ENCODE measurements at regions not wholly inside any gene's neighbourhood (a gene's known extent, or its start where the extent isn't known, plus 50 kb on each side); places are given as distances from the start of the nearest gene placed in this dataset.

- Histone ChIP-seq H3K27ac (no peak overlapping the region), H3K36me3 (no peaks in the 10 kb centered on the region), H3K4me3 (no peak overlapping the region), H3K4me1 (no peaks in the 10 kb centered on the region), H3K9me3 (peaks cover 0 to 1% (median 0%) of the 10 kb centered on the region in 12 donors), H3K27me3 (no peaks in the 10 kb centered on the region)
- WGBS, 4 donors: 88 to 95% (median 91%) methylated on average over 3 of the region's 3 CpGs
- no peak for ATAC-seq
- intact Hi-C loops (cut with DNase I): no loop called here
- no peak for TF ChIP-seq POLR2A (IDR thresholded peaks at IDR 0.05)
- TF ChIP-seq CTCF (IDR thresholded peaks at IDR 0.05): no peak
- DNase-seq: no peak
Observed at GRCh38 chr3:8200996-8201395, 300.6 kb upstream of the LMCD1 start.

GRCh38 chr3:8201886-8202285, 299.7 kb upstream of the LMCD1 start:
- intact Hi-C loops (cut with DNase I): no loop called here
- ATAC-seq (no peak), DNase-seq (no peak)
- Histone ChIP-seq H3K27ac (no peak overlapping the region), H3K27me3 (no peaks in the 10 kb centered on the region), H3K4me1 (no peaks in the 10 kb centered on the region), H3K36me3 (no peaks in the 10 kb centered on the region), H3K4me3 (no peak overlapping the region), H3K9me3 (no peaks in the 10 kb centered on the region)
- WGBS, 4 donors: 71 to 84% (median 76%) methylated on average over 4 of the region's 4 CpGs
- no peak for TF ChIP-seq CTCF (IDR thresholded peaks at IDR 0.05)
- no peak for TF ChIP-seq POLR2A (IDR thresholded peaks at IDR 0.05)

- DNase-seq (no peak), ATAC-seq (no peak)
- H3K36me3 ChIP-seq: no peaks in the 10 kb centered on the region
- H3K4me3 ChIP-seq: no peak overlapping the region
- no peak for TF ChIP-seq CTCF (IDR thresholded peaks at IDR 0.05)
- no peak for TF ChIP-seq POLR2A (IDR thresholded peaks at IDR 0.05)
- intact Hi-C loops (cut with DNase I): no loop called here
- WGBS, 4 donors: 66 to 78% (median 71%) methylated on average over 5 of the region's 5 CpGs
- H3K9me3 ChIP-seq: no peaks in the 10 kb centered on the region
- H3K27ac ChIP-seq: no peak overlapping the region
- H3K4me1 ChIP-seq: no peaks in the 10 kb centered on the region
- H3K27me3 ChIP-seq: no peaks in the 10 kb centered on the region
Observed at GRCh38 chr3:8204331-8204730, 297.3 kb upstream of the LMCD1 start.

GRCh38 chr3:8204853-8205650, 296.6 kb upstream of the LMCD1 start:
- Histone ChIP-seq H3K27ac (no peak overlapping the region), H3K4me3 (no peak overlapping the region), H3K9me3 (no peaks in the 10 kb centered on the region), H3K27me3 (no peaks in the 10 kb centered on the region), H3K4me1 (no peaks in the 10 kb centered on the region), H3K36me3 (no peaks in the 10 kb centered on the region)
- intact Hi-C loops (cut with DNase I): no loop called here
- ATAC-seq: no peak
- TF ChIP-seq POLR2A (IDR thresholded peaks at IDR 0.05): no peak
- TF ChIP-seq CTCF (IDR thresholded peaks at IDR 0.05): no peak
- WGBS, 4 donors: 62 to 76% (median 73%) methylated on average over 5 of the region's 5 CpGs
- no peak for DNase-seq

Measured in heart left ventricle (tissue), 16 donors.